HG02970 (cell line): ENCODE measurements at regions not wholly inside any gene's neighbourhood (a gene's known extent, or its start where the extent isn't known, plus 50 kb on each side); places are given as distances from the start of the nearest gene placed in this dataset.
"Not testable (repeated sequence)": the region's sequence is repeated elsewhere in the genome, so short reads cannot be mapped to it uniquely, and the experiment has no call there.

Source experiments
- ATAC-seq: cut with Tn5 transposase; IDR thresholded peaks from one replicate; pipeline ENCODE4 v1.9.1; 2021; ENCODE audit warnings: mild to moderate bottlenecking, moderate library complexity, moderate number of reproducible peaks; ENCODE audit not compliant: unreplicated experiment, low FRiP score

GRCh38 chr3:95212117-95212516 is 1149.3 kb downstream of the NSUN3 start:
- no peak for ATAC-seq

DNA sequence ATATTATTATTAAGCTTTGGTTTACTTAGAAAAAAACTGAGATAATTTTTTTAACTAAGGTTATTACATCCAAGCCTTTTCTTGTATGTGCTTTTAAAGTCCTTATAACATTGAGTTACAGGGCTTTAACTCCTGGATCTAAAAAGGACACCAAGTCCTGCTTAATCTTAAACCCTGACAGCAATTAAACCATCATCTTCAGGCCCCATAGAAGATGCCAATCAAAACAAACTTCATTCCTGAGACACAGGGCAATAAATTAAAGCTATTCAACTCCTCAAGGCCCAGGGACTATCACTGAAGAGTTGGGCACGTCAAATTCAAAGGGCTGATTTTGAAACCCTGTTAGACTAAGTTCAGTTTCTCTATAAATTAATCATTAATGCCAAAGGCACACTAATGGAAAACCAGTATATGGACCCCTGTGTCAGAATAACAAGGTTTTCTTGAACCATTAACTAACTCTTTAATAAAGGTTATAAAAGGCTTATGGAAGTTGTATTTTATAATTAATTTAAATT is 1152.6 kb downstream of the NSUN3 start:
- ATAC-seq: no peak

- no peak for ATAC-seq
Measured at GRCh38 chr3:95217661-95218060, 1154.8 kb downstream of the NSUN3 start.

GRCh38 chr3:95218484-95218883 is 1155.6 kb downstream of the NSUN3 start:
- no peak for ATAC-seq

DNA sequence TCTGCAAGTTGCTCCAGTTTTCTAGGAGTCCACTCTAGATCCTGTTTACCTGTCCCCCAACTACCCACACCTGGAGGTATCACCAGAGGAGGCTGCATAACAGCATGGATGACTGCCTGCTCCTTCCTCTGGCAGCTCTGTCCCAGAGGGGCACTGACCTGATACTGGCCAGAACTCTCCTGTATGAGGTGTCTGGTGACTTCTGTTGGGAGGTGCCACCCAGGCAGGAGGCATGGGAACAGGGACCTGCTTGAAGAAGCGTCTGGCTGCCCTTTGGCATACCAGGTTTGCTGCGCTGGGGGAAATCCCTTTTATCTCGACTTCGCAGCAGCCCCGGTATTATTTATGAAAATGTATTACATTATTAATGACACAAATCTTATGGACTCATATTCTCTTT is 1163.6 kb downstream of the NSUN3 start:
- no peak for ATAC-seq

DNA sequence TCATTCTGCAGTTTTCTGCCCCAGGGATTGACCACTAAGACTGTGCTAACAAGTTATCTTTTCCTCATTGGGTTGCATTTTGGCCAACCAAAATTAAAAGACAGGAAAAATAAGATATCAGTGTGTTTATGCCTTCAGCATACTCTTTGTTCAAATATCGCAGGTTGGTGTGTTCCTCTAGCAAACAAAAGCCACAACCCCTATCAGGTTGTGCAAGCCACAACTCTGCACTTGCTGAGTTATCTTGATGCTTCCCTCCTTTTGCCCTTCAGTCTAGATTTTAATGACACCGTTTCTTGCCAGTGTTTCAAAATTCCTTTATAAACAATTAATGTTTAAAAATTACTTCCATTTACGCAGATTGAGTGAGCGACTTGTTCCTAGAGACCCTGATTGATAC is 1164.2 kb downstream of the NSUN3 start:
- no peak for ATAC-seq

- ATAC-seq: no peak
Measured at GRCh38 chr3:95228416-95228815, 1165.6 kb downstream of the NSUN3 start.

DNA sequence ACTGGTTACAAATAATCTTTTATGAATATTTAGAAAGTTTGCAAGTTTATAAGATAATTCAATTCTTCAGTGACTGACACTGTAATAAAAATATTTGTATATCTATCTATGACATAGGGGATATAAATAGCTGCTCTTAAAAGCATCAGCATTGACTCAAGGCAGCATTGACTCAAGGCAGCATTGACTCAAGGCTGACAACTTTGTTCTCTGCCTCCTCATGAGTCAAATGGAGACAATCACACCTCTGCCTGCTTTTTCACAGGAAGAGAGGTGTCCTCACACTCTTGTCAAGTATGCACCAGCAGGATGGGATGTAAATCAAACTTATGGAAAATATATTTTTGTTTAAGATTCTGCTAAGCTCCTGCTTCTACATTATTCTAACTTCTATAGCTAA is 1173.1 kb downstream of the NSUN3 start:
- ATAC-seq: no peak

DNA sequence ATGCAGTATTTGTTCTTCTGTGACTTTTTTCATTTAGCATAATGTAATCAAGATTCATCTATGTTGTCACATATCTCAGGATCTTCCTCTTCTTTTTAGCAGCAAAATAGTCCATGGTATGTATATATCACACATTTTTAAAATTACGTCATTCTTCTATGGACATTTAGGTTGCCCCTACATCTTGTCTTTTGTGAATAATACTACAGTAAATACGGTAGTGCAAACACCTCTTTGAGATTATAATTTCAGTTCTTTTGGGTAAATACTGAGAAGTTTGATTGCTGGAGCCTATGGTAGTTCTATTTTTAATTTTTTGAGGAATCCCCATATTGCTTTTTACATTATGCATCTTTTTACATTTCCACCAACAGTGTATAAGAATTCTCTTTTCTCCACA is 1174.9 kb downstream of the NSUN3 start:
- ATAC-seq: no peak

- no peak for ATAC-seq
Measured at GRCh38 chr3:95240395-95240794, 1177.5 kb downstream of the NSUN3 start.

- ATAC-seq: not testable (repeated sequence)
Measured at GRCh38 chr3:95241256-95241655, 1178.4 kb downstream of the NSUN3 start.

GRCh38 chr3:95246413-95246812 is 1183.6 kb downstream of the NSUN3 start:
- ATAC-seq: no peak

DNA sequence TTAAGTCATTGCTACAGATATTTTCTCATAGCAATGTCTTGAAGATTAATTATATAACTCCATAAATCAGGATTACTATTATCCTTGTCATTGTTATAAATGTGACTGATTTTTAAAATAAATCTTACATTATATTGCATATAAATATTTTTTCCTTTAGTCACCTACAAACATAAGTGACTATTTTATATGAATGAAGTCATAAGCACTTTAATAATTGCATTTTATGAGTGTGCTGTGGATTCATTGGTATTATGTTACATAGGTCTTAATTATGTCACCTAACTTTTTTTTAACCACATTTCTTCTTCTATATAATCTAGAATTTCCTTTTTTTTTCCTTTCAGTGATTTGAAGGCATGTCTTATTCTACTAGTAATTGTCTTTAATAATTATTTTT is 1191.2 kb downstream of the NSUN3 start:
- ATAC-seq: no peak

GRCh38 chr3:95254758-95255157 is 1191.9 kb downstream of the NSUN3 start:
- no peak for ATAC-seq

DNA sequence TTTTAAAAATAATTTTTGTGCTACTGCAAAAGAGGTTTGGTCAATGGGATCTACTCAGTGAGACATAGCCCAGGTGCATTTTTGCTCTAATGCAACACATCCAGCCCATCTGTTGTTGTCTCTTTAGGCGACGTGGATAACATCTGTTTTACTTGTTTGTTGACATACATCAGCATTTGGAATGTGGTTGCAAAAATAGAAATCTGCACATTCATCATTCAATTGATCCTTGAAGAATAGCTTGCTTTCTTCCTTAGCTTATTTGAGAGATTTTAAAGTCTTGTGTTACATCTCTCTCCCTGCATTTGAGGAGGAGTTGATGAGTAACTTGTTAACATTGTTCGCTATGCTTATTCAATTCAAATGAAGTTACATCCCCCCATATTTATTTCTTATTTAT is 1202.3 kb downstream of the NSUN3 start:
- ATAC-seq: no peak

DNA sequence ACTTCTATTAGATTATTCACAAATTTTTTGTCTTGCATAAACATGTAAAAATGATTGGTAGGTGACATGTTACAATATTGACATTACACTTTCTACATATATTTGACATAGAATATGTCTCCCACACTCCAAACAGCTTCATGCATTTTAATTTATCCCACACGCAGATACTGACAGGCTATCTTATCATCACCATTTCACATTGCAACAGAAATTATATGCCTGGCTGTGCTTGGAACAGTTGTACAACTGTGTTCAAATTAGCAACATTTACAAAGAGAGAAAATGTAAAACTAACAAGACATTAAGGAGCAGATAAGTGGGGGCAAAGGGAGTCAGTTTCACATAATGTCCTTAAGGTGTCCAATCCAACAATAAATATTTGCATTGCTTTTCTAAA is 1208.5 kb downstream of the NSUN3 start:
- no peak for ATAC-seq

DNA sequence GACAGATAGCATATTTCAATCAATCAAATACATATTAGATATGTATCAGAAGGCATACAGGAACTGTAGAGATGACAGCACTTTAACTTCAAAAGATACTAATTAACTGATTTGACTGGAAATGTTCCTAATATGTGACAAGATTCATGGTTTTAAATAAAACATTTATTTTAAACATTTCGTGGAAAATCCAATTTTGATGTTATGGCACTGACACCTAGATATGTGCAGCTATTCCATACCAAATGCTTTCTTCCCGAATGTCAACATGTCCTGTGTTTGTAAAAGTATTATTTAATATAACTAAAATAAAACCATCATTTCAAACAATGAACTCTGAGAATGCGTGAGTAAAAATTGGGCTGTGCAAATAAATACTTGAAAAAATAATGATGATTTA is 1209.3 kb downstream of the NSUN3 start:
- no peak for ATAC-seq

DNA sequence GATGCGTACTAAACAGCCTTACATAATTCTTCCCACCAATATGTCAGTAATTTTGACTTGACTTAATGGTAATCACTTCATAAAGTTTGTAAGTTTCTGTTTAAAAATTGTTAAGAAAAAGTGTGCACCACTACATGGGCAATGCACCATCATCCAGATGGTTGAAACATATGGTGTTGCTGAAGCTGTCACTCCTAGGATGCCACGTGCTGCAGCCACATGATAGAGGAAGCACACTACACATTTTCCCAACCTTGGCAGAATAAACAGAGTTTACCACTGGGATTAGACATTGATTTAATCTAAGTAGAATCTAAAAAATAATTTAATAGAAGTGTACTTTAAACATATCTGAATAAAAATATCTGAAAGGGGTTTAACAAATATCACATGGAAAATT is 1209.9 kb downstream of the NSUN3 start:
- ATAC-seq: no peak

DNA sequence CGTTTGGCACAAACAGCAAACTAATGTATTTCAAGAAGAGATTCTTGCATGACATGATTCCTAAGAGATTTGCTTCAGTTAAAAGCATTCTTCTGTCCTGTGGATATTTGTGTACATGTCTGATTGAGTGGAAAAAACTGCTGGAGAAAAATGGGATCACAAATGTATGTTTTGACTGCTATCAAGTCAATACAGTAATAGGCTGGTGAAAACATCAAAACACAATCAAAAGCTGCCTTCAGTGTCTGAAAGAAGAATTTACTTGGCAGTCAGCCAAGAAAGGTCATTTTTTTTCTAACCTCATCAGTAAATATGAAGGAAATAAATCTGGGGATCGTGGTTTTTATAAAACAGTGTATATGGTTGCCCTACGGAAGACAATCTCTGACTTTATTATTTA is 1214.8 kb downstream of the NSUN3 start:
- no peak for ATAC-seq

- ATAC-seq: no peak
Measured at GRCh38 chr3:95280711-95281352, 1218.0 kb downstream of the NSUN3 start.

- ATAC-seq: no peak
Measured at GRCh38 chr3:95289295-95289694, 1226.4 kb downstream of the NSUN3 start.

GRCh38 chr3:95297581-95297980 is 1234.7 kb downstream of the NSUN3 start:
- ATAC-seq: no peak

DNA sequence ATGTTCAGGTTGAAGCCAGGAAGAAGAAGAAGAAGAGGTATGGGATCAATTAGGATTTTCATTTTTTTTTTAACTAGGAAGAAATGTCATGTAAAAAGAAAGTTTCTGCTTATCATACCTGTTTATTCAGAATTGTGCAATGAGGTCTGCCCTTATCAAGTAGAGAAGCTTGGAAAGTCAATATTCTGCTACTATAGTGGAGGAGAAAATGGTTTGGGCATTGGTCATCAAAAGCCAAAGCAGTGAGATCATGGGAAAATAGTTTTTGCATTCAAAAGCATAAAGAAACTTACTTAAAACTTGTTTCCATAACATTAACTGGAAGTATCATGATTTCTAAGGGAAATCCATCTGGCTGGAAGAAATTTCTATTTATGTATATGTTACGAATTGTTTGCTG is 1239.2 kb downstream of the NSUN3 start:
- ATAC-seq: no peak
